Colonic mucosa (tissue), 4 donors: ENCODE measurements at regions not wholly inside any gene's neighbourhood (a gene's known extent, or its start where the extent isn't known, plus 50 kb on each side); places are given as distances from the start of the nearest gene placed in this dataset.
A peak's percentile ranks its signal among the peaks of the same experiment; 100 is the strongest.

Experiments
- DNase-seq: peaks from one replicate; pipeline ENCODE4 v3.0.0-alpha.2; 2020
- H3K27ac ChIP-seq: fragments of 200-600 bp; one replicate; pipeline ENCODE4 v1.8.0; 2021
- H3K27me3 ChIP-seq: fragments of 200-600 bp; one replicate; pipeline ENCODE4 v1.8.0; 2021
- H3K36me3 ChIP-seq: fragments of 200-600 bp; one replicate; pipeline ENCODE4 v1.8.0; 2021
- H3K4me1 ChIP-seq: fragments of 200-600 bp; one replicate; pipeline ENCODE4 v1.8.0; 2021; ENCODE audit warnings: mild to moderate bottlenecking
- H3K4me3 ChIP-seq: fragments of 200-600 bp; one replicate; pipeline ENCODE4 v1.8.0; 2021
- H3K9ac ChIP-seq, 2 donors: one replicate each; pipeline ENCODE4 v1.7.0; 2013; ENCODE audit warnings: control low read depth in 2 of 2, low read depth in 2 of 2, low read length in 2 of 2
- H3K9me3 ChIP-seq: fragments of 200-600 bp; one replicate; pipeline ENCODE4 v1.8.0; 2021
- intact Hi-C: fragments of 100-400 bp; cut with DNase I; formaldehyde crosslinking; loops from one replicate; pipeline ENCODE4 v1.14.1; 2022
- TF ChIP-seq, protein P1 (sequence below): fragments of 200-600 bp; IDR thresholded peaks from one replicate; pipeline ENCODE4 v1.8.0; 2022; ENCODE audit warnings: antibody characterized with exemption, mild to moderate bottlenecking
- donor health status: healthy.
- donor health status: DM: no; HTN: no; CAD: no.
- donor health status: DM: no; HTN: no; CAD: no.

DNA sequence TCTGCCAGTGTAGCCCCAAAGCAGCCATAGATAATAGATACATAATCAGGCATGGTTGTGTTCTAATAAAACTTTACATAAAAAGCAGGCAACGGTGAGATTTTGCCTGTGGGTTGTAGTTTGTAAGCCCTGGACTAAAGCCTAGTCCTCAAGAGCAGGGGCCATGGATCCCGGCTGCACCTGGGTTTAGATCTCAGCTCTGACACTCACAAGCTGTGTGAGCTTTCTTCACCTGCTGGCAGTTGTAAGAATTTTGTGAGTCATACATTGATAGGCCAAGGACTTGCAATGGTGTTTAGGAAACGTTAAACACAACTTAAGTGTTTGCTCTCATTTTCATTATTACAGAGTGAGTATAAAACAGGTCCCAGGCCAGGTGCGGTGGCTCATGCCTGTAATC is 395.8 kb upstream of the TBX3 start:
- Histone ChIP-seq H3K27ac (no peak overlapping the region), H3K27me3 (no peaks in the 10 kb centered on the region), H3K9me3 (no peaks in the 10 kb centered on the region), H3K36me3 (no peaks in the 10 kb centered on the region), H3K4me1 (no peaks in the 10 kb centered on the region), H3K9ac (no peak overlapping the region), H3K4me3 (no peak overlapping the region)
- TF ChIP-seq, protein P1, sequence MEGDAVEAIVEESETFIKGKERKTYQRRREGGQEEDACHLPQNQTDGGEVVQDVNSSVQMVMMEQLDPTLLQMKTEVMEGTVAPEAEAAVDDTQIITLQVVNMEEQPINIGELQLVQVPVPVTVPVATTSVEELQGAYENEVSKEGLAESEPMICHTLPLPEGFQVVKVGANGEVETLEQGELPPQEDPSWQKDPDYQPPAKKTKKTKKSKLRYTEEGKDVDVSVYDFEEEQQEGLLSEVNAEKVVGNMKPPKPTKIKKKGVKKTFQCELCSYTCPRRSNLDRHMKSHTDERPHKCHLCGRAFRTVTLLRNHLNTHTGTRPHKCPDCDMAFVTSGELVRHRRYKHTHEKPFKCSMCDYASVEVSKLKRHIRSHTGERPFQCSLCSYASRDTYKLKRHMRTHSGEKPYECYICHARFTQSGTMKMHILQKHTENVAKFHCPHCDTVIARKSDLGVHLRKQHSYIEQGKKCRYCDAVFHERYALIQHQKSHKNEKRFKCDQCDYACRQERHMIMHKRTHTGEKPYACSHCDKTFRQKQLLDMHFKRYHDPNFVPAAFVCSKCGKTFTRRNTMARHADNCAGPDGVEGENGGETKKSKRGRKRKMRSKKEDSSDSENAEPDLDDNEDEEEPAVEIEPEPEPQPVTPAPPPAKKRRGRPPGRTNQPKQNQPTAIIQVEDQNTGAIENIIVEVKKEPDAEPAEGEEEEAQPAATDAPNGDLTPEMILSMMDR = no peak
- intact Hi-C loops = no loop called here
- DNase-seq = no peak

DNA sequence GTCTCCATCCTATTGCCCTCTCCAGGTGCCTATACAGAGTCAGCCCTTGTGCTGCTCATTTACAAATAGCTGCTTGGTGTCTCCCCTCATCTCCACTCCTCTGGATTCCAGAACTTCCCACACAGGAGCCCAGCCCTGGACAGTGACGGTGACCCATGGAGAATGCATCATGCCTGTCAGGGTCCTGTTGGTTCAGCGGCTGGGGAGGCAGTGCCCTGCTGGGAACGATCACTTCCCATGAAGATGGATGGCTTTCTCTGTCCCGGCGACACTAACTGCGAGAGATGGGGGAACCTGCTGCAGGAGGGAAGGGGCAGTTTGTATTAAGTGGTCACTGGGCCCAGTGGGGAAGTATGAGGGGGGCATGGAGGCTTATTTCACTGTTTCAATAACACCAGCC is 395.0 kb upstream of the TBX3 start:
- Histone ChIP-seq H3K4me3 (no peak overlapping the region), H3K9me3 (no peaks in the 10 kb centered on the region), H3K27ac (no peak overlapping the region), H3K27me3 (no peaks in the 10 kb centered on the region), H3K36me3 (no peaks in the 10 kb centered on the region), H3K9ac (no peak overlapping the region), H3K4me1 (no peaks in the 10 kb centered on the region)
- intact Hi-C loops = no loop called here
- DNase-seq = no peak
- TF ChIP-seq, protein P1 = no peak

DNA sequence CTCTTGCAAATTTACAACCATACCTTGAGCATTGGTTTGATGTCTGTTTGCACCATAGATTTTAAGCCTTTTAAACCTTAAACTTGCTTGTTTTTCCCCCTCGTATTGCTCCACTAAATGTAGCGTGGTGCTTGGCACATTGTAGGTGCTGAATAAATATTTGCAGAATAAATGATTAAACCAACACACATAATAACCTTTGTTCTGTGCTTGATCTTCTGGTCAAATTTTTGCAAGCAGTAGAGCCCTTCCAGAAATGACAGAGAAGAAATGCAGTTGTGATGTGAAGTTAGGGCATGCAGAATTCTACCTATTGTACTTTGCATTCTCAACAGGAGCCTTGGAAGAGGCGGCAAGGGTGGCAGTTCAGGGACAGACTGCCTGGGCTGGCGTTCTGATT is 394.4 kb upstream of the TBX3 start:
- H3K9ac ChIP-seq = no peak overlapping the region
- H3K4me3 ChIP-seq = no peak overlapping the region
- DNase-seq = no peak
- H3K36me3 ChIP-seq = no peaks in the 10 kb centered on the region
- intact Hi-C loops = no loop called here
- H3K27ac ChIP-seq = no peak overlapping the region
- H3K4me1 ChIP-seq = no peaks in the 10 kb centered on the region
- TF ChIP-seq, protein P1 = no peak
- H3K27me3 ChIP-seq = no peaks in the 10 kb centered on the region
- H3K9me3 ChIP-seq = no peaks in the 10 kb centered on the region

DNA sequence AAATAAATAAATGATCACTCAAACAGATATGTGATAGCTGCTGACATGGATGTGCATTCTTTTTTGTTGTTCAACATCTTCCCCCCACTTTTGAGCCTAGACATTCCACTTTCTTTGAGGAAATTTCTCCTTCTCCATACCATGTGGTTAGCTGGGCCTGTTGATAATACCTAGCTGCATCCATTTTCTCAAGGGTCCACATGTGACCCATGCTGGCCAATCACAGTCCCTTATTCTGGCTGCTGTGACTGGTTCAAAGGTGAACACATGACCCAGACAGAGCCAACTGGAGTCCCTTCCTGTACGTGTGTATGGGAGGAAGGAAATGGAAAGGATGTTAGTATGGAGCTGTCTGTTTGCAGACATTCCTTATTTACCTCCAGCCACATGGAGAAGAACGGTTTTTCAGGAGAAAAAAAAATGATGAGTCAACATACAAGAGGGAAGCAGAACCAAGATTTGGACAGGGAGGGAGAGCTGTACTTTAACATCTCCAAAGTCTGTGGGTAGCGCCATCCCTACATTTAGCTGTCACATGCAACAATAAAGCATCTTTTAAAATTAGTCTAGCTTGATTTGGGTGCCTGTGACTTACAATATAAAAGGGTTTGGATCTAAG is 391.7 kb upstream of the TBX3 start:
- Histone ChIP-seq H3K9ac (no peak overlapping the region), H3K36me3 (no peaks in the 10 kb centered on the region), H3K27ac (no peak overlapping the region), H3K27me3 (no peaks in the 10 kb centered on the region), H3K9me3 (no peaks in the 10 kb centered on the region), H3K4me1 (no peaks in the 10 kb centered on the region), H3K4me3 (no peak overlapping the region)
- no peak for DNase-seq
- TF ChIP-seq, protein P1 = no peak
- intact Hi-C loops = no loop called here

DNA sequence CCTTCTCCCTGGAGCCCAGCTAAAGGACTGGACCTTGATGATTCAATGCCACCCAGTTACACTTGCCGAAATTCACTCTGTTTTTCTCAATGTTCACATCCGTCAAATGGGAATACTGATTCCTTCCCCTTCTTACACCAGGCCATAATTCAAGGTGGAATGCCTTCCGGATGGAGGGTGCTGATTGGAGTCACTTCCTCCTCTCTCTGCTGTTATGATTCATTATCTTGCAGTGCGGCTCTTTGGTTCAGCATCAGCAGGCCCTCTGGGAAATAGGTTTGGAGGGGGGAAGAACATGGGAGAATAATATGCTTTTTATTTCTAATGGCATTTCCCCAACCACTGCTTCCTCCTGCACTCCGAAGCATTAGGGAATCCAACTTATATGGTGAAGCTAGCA is 390.6 kb upstream of the TBX3 start:
- Histone ChIP-seq H3K4me1 (no peaks in the 10 kb centered on the region), H3K9me3 (no peaks in the 10 kb centered on the region), H3K9ac (no peak overlapping the region), H3K36me3 (no peaks in the 10 kb centered on the region), H3K27ac (no peak overlapping the region), H3K27me3 (no peaks in the 10 kb centered on the region), H3K4me3 (no peak overlapping the region)
- intact Hi-C loops = no loop called here
- DNase-seq = no peak
- TF ChIP-seq, protein P1 = no peak

DNA sequence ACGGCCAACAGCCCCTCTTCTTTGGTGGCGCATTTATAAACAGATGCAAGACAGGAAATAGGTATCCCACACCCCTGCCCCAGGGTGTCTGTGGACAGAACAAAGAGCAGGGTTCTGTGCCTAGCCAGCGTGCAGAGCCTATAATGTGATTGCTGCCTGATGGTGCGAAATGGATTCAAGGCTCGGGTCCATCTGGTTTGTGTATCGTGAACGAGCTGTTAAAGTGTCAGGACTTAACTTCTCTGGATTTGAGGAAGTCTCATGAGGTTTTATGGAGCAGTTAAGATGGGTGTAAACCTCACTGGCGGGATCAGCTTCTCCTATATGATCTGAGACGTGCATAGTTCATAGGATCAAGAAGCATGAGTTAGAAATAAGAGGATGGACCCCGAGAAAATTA is 388.7 kb upstream of the TBX3 start:
- Histone ChIP-seq H3K9me3 (no peaks in the 10 kb centered on the region), H3K36me3 (no peaks in the 10 kb centered on the region), H3K27ac (no peak overlapping the region), H3K9ac (no peak overlapping the region), H3K4me1 (no peaks in the 10 kb centered on the region), H3K4me3 (no peak overlapping the region), H3K27me3 (no peaks in the 10 kb centered on the region)
- TF ChIP-seq, protein P1 = no peak
- peak; percentile 27 for DNase-seq
- intact Hi-C loops = no loop called here
